Ishikawa (cell line): ENCODE measurements at regions not wholly inside any gene's neighbourhood (a gene's known extent, or its start where the extent isn't known, plus 50 kb on each side); places are given as distances from the start of the nearest gene placed in this dataset.

Experiments used
- CEBPB ChIP-seq: IDR thresholded peaks from 2 replicates; pipeline ENCODE4 v1.6.1; 2012
- CREB1 ChIP-seq: IDR thresholded peaks from 2 replicates; pipeline ENCODE4 v1.6.1; 2012; ENCODE audit warnings: low read depth
- EGR1 ChIP-seq: IDR thresholded peaks from 2 replicates; pipeline ENCODE4 v1.6.1; 2012
- EP300 ChIP-seq: IDR thresholded peaks from 2 replicates; pipeline ENCODE4 v1.6.1; 2012; ENCODE audit warnings: borderline replicate concordance
- FOXM1 ChIP-seq: IDR thresholded peaks from 2 replicates; pipeline ENCODE4 v1.6.1; 2012; ENCODE audit warnings: low read depth, borderline replicate concordance
- NFIC ChIP-seq: IDR thresholded peaks from 2 replicates; pipeline ENCODE4 v1.6.1; 2012
- RAD21 ChIP-seq: IDR thresholded peaks from 2 replicates; pipeline ENCODE4 v1.6.1; 2012; ENCODE audit warnings: low read depth
- REST ChIP-seq: IDR thresholded peaks from 2 replicates; pipeline ENCODE4 v1.6.1; 2012; ENCODE audit warnings: low read depth, mild to moderate bottlenecking
- TAF1 ChIP-seq: IDR thresholded peaks from 2 replicates; pipeline ENCODE4 v1.6.1; 2012; ENCODE audit warnings: low read depth, mild to moderate bottlenecking
- TCF12 ChIP-seq: IDR thresholded peaks from 2 replicates; pipeline ENCODE4 v1.6.1; 2012; ENCODE audit warnings: low read depth
- TEAD4 ChIP-seq: IDR thresholded peaks from 2 replicates; pipeline ENCODE4 v1.6.1; 2012
- USF1 ChIP-seq: IDR thresholded peaks from 2 replicates; pipeline ENCODE4 v1.6.1; 2012
- YY1 ChIP-seq: IDR thresholded peaks from 2 replicates; pipeline ENCODE4 v1.6.1; 2012; ENCODE audit warnings: low read depth
- ZBTB7A ChIP-seq: IDR thresholded peaks from 2 replicates; pipeline ENCODE4 v1.6.1; 2012; ENCODE audit warnings: low read depth
- TF ChIP-seq, protein P1 (sequence below): IDR thresholded peaks from 2 replicates; pipeline ENCODE4 v1.6.1; 2012

GRCh38 chr11:8841899-8842298 lies 69.1 kb upstream of the AKIP1 start:
- TF ChIP-seq TAF1 (no peak), CEBPB (no peak), USF1 (no peak), RAD21 (no peak), CREB1 (no peak), EP300 (no peak), YY1 (no peak), FOXM1 (no peak), EGR1 (no peak), NFIC (no peak), REST (no peak)
- TF ChIP-seq, protein P1, sequence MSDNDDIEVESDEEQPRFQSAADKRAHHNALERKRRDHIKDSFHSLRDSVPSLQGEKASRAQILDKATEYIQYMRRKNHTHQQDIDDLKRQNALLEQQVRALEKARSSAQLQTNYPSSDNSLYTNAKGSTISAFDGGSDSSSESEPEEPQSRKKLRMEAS, result no peak

DNA sequence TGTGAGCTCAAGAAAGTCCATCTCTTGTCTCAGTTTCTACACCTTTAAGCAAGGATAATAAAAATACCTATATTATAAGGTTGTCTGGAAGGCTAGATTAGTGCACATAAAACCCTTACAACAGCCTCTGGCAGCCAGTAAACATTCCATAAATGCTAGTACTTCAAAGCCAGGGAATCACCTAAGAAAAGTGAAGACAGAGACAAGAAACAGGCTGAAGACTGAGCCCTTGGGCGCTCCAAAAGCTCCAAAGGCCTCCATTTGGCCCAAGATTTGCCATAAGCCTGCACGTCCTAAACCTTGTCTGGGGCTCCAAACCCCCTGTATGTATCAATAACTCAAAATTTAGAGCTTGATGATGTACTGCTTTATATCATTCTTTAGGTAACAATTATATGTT lies 52.2 kb upstream of the AKIP1 start:
- TF ChIP-seq FOXM1 (no peak), ZBTB7A (no peak), TCF12 (no peak), REST (no peak), EP300 (no peak), CREB1 (no peak), TEAD4 (no peak), EGR1 (no peak), CEBPB (no peak), USF1 (no peak), NFIC (no peak), RAD21 (no peak), TAF1 (no peak), YY1 (no peak)
- TF ChIP-seq, protein P1, result no peak
